GM12878 (cell line): ENCODE measurements at regions not wholly inside any gene's neighbourhood (a gene's known extent, or its start where the extent isn't known, plus 50 kb on each side); places are given as distances from the start of the nearest gene placed in this dataset.

Experiments used
- EZH2 ChIP-seq: IDR thresholded peaks from 2 replicates; pipeline ENCODE4 v1.6.1; 2012; ENCODE audit warnings: low read depth, mild to moderate bottlenecking, control low read depth, inconsistent platforms, low read length, borderline replicate concordance; ENCODE audit not compliant: control insufficient read depth
- FOS ChIP-seq: IDR thresholded peaks from 3 replicates; pipeline ENCODE4 v1.6.1; 2011; ENCODE audit warnings: borderline replicate concordance; ENCODE audit not compliant: insufficient read length; ENCODE audit errors: extremely low read depth
- MYC ChIP-seq: IDR thresholded peaks from 2 replicates; pipeline ENCODE4 v1.6.1; 2011; ENCODE audit warnings: mild to moderate bottlenecking, low read length, moderate library complexity, inconsistent platforms; ENCODE audit not compliant: insufficient read depth, insufficient replicate concordance, insufficient read length, severe bottlenecking
- POLR2AphosphoS2 ChIP-seq: IDR thresholded peaks from 2 replicates; pipeline ENCODE4 v1.6.1; 2011; ENCODE audit warnings: low read depth, mild to moderate bottlenecking, low read length, improper control_type of control experiment, moderate library complexity
- POLR2AphosphoS5 ChIP-seq: IDR thresholded peaks from 2 replicates; pipeline ENCODE4 v1.6.1; 2011; ENCODE audit warnings: mild to moderate bottlenecking, low read length, inconsistent platforms
- TF ChIP-seq, protein P1 (sequence below), 3 experiments: IDR thresholded peaks in 2 of 3; conservative IDR thresholded peaks in 1 of 3; 2 replicates each; pipeline ENCODE4 v1.5.1; 2011; ENCODE audit warnings: low read depth in 3 of 3, low read length in 3 of 3, mild to moderate bottlenecking in 3 of 3, control low read depth in 2 of 3, moderate library complexity in 2 of 3, inconsistent platforms in 1 of 3, mixed read lengths in 1 of 3; ENCODE audit not compliant: control insufficient read depth in 2 of 3, insufficient read depth in 1 of 3; ENCODE audit errors: extremely low read depth in 1 of 3

DNA sequence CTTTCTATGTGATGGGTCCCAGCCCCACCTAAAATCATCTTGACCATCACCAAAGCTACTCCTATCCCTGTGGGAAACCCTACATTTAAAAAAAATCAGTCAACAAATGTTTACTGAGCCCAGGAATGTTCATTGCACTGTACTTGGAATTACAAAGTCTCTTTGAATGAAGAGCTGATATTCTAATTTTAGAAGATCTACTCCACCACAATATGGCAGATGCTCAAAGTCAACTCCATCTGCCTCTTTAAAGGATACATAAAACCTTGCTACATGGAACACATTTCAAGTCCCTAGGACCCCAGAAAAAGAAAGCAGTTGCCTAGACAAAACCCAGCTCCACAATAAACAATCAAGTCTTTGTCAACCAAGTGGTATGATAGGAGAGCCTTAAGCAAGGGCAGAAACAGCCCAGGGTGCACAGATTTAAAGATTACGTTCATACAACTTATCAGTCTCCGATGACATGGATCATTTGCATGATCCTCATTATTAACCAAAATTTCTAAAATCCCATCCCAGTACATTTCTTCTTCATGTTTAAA, 234.3 kb upstream of the ACVR2A start:
- no peak for TF ChIP-seq FOS
- TF ChIP-seq POLR2AphosphoS5 = no peak
- TF ChIP-seq, protein P1, sequence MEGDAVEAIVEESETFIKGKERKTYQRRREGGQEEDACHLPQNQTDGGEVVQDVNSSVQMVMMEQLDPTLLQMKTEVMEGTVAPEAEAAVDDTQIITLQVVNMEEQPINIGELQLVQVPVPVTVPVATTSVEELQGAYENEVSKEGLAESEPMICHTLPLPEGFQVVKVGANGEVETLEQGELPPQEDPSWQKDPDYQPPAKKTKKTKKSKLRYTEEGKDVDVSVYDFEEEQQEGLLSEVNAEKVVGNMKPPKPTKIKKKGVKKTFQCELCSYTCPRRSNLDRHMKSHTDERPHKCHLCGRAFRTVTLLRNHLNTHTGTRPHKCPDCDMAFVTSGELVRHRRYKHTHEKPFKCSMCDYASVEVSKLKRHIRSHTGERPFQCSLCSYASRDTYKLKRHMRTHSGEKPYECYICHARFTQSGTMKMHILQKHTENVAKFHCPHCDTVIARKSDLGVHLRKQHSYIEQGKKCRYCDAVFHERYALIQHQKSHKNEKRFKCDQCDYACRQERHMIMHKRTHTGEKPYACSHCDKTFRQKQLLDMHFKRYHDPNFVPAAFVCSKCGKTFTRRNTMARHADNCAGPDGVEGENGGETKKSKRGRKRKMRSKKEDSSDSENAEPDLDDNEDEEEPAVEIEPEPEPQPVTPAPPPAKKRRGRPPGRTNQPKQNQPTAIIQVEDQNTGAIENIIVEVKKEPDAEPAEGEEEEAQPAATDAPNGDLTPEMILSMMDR (IDR thresholded peaks at IDR 0.05 in 2 of 3, conservative IDR thresholded peaks at IDR 0.05 in 1 of 3; ENCODE audit: control insufficient read depth in 2 of 3, extremely low read depth in 1 of 3, insufficient read depth in 1 of 3, low read depth in 3 of 3, low read length in 3 of 3) = no peak
- no peak for TF ChIP-seq MYC
- TF ChIP-seq EZH2 = no peak
- no peak for TF ChIP-seq POLR2AphosphoS2
